Stimulated activated CD4-positive, alpha-beta T cell treated with anti-CD3 and anti-CD28 coated beads, Interleukin-12 subunit alpha, Interleukin-12 subunit beta, amount 100 ng/mL, for 48 hours (primary cell): ENCODE measurements at regions not wholly inside any gene's neighbourhood (a gene's known extent, or its start where the extent isn't known, plus 50 kb on each side); places are given as distances from the start of the nearest gene placed in this dataset.

Source experiments
- DNase-seq, 3 donors: peaks; one replicate each; pipeline ENCODE4 v3.0.0-alpha.2; 2020; ENCODE audit warnings: low read depth in 2 of 3, low spot score in 1 of 3

DNA sequence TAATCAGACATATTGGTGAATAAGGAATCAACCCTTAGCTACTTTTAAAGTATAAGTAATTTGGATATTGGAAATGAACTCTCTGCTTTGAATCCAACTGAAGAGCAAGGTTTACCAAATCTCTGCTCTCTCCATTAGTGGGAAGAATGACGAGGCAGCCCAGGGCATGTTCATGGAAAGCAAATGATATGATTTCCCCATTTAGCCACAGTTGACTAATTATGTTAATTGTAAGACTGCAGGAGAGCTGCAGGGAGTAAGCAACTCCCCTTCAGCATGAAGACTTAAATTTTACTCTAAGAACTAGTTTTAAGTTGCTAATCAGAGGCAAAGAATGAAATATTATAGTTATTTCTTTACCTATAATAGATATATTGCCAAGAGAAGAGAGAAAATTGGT is 194.3 kb upstream of the CD180 start:
- no peak for DNase-seq

DNA sequence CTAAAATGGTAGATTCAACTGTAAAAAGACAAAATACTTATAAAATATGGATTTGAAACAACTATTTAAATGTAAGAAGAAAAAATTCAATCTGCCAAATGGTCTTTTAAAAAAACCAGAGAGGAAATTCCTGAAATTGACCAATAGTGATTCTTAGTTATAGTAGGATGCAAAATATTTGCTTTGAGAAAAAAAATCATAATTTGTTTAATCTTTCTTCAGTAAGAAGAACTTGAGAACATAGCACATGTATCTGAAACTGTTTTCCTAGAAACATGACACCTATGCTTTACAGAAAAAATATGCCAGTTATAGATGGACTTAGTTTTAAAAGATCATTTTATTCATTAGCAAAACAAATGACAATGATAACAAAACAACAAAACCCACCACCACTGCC is 186.9 kb upstream of the CD180 start:
- DNase-seq = no peak

DNA sequence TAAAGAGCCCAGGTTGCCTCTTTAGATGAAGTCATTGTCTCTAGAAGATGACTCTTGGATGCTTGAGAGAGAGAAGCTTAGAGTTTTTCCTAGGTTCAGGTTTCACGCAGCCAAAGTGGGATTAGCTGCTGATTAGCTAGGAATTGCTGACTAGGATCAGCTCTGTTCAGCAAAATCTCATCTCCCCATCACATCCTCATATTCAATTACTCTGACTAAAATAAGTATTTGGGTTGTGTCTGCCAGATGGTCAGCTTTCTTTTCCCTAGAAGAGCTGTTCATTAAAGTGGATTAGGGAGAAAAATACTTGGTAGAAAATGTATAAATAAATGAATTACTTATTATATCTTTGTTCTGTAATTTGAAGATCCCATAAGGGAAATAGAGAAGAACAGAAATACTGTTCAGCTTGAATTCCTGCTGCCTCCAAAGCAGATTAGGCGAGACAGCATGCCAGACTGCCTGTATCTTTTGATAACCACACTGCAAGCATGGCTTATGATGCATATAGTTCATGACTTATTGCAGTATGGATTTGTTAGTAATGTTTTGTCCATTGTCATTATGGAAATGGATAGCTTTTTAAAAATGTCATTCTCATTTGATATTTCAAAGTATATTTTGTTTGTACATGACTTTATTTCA is 184.8 kb upstream of the CD180 start:
- DNase-seq = no peak

DNA sequence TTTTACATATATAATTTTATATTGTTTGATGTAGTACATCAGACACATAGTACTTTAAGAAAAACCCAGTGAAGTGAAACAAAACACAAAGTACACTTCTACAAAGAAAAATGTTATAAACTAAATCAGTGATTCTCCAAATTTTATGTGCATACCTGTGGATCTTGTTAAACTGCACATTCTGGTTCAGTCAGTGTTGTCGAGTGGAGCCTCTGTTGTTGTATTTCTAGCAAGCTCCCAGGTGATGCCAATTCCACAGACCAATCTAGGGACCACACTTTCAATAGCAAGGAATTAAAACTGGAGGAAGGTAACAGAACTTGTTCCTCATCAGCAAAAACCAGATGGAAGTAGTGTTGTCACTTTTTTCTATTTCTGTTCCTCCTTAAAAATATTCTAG is 183.8 kb upstream of the CD180 start:
- DNase-seq = no peak

DNA sequence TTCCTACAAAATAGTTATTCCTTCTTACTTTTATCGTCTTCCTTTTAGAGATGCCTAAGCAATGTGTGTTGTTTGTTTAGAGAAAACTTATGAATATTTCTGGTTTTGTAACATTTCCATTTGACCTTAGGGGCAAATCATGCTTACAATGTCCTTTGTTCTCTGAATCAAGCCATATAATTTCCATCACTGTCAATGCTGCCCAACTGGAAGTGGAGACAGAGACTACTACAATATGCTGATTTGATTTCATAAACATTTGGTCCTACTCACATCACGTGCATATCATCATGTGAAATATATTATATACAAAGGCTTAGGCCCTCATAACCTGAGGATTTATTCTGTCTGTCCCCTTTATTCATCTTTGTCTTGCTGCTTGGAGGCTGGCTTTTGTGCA is 183.2 kb upstream of the CD180 start:
- no peak for DNase-seq

DNA sequence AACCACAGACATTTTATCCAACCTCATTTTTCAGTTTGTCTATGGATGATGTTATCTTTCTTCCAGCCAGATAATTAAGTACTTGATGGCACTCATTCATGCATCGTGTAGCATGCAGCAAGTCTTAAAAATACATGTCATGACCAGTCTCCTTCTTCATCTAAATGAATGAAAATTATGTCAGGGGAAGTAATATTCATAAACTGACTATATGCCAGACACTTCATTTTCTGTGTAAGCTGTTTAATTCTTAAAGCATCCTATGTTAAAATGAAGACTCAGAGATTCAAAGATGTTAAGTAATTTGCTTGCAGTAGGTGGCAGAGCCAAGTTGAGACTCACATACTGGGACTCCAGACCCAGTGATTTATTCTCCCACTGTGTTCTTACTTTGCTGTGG is 181.7 kb upstream of the CD180 start:
- no peak for DNase-seq

DNA sequence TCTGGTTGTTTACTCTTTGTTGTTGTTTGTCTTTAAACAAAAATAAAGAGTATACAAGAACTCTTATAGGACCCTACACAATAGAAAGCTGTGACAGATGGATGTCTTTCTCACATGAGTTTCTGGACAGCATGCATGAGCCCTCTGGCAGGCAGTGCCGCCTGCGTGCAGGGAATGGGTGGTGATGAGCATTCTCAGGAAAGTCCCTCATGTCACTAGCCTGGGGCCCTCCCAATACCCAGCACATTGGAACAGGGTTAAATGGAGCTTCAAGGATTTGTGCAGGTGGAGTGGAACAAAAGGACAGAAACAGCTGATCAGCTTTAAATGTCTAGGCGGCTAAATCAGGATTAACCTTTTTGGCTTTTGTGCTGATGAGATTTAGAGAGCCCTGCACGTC is 181.0 kb upstream of the CD180 start:
- no peak for DNase-seq

DNA sequence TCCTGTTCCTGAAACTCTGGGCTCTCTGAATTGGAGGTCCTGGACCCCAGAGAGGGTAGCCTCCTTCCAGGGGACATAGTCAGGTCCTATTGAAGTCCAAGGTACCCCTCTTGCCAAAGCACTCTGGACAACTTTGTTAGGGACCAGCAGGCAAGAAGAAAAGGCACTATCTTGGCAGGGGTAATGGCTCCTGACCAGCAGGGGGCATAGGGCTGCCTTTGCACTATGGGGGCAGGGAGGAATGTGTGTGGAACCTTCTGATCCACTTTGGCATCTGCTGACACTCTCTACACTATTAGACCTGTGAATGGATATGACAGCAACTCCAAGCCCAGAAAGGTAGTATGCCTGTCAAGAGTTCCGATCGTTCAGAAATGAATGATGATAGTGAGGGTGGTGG is 179.0 kb upstream of the CD180 start:
- DNase-seq = peak in 1 of 3 donors; percentile 3

DNA sequence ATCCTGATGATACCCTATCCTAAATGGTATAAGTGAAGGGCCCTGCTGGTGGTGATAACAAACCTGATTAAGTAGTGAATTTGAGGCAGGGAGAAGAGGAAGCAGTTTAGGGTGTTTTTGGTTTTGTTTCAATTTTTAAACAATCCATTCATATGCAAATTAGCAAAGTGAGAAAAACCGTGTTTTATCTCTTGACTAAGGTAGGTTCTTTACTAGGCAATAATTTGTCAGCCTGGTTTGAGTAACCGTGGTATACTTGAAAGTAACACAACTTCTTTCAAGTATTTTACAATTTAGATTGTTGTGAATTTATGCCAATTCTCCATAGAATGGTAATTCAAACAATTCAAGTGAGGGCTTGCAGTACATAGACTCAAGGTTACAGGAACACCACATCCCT is 177.8 kb upstream of the CD180 start:
- DNase-seq = no peak

DNA sequence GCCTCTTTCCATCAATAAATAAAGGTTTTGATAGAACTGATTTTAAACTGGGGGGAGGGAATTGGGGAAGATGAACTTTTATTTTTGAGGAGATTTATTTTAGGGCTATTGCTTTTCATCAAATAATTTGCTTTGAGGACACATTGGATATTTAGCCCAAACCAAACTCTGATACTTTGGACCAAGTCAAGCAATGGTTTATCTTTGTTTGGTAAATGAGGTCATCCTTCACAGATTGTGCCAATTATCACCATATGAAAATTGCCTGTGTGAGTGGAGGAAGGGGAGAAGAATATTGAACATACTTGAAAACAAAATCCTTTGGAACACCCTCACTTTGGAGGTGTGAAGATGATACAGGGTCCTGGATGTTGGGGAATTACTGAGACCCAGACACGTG is 176.9 kb upstream of the CD180 start:
- no peak for DNase-seq

DNA sequence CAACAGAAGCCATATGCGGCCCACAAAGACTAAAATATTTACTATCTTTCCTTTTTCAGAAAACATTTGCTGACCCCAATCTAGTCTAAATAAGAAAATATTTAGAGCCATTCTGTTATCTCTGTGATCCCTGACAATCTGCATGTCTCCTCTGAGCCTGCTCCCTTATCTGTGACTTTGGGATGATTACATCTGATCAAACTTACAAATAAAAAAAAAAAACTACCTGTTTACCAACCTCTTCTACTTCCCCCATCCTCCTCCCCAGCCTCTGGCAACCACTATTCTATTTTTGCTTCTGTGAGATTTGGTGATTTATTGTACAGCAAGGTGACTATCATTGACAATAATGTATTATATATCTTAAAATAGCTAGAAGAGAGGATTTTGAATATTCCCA is 176.3 kb upstream of the CD180 start:
- no peak for DNase-seq

DNA sequence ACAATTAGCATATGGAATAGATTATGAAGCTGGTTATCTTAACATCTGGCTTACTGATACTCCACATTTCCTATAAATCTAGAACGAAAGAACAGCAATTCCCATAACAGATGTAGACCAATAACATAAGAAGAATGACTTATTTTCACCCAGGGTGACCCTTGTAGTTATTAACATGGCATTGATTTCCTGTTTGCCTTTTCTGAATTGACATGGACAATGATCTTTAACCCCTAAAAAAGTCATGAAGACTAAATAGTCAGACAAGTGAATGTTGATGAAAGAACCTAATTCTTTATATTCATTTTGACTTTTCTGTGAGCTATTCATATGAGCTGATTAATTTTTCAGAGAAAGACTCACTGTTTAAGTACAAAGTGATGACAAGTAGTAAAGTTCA is 175.3 kb upstream of the CD180 start:
- DNase-seq = no peak

DNA sequence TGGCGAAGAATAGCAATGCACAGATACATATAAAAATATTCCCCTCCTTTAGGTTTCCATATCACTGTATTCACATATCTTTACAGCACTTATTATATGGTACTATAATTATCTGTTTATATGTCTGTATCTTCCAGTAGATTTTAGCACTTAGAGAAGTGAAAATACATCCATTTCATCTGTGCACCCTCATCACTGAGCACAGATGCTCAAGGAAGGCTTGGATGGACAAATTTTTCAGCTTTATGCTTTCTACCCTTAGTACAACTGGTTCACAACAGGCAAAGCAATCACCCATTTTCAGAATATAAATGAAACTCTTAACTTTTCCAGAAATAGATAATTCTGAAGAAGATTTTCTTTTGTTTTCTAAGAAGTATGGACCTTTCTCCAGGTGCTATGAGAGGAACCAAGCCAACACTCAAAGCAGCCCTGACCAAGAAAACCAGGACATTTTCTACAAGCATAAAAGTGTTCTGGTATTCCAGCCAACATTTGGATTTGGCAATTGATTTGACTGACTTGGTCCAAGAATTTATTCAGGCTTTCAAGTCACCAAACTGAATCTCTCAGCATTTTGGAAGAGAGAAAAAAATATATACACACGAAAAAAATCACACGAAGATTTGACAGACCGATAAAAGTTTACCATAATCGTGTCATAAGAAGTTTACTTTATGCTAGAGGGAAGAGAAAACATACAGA is 170.2 kb upstream of the CD180 start:
- no peak for DNase-seq

DNA sequence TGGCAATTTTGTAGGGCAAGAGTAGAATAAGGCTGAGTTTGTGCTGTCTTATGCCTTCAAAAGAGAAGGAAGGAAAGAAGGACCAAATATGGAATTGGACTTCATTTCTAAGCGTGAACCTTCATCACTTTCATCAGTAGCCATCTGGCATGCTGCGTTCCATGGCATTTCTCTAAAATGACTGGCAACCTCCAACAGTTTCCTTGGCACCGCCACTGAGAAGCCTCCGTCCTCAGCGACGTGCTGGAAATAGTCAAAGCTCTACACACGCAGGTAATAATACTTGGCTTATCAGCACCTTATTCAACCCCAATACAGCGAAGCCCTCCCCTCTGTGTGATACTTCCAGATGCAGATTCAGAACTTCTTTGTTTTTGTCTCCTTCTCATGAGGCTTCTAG is 169.7 kb upstream of the CD180 start:
- no peak for DNase-seq

DNA sequence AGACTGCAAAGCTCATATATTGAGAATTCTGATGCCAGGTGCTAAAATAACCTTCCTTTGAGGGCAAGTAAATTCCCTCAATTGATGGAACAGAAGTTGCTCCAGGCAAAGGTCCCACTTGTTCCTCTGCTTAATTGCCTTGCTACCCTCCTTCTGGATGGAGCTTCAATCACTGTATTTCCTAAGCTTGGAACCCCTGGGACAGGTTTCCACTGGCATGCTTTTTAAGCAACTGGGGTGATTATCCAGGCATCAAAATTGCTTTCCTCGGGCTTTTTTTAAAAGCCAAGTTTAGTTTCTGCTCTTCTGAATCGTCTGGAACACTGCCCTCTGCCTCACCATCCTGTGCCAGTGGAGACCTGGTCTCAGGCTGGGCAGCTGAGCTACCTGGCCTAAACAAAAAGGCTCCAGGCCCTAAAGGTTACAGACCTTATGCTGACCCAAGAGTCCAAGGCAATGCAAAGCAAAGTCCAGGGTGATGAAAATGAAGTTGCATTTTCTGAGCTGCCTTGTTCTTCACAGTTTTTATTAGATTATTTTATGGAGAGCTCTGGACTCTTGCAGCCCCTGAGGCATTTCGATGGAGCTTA is 167.9 kb upstream of the CD180 start:
- DNase-seq = no peak

DNA sequence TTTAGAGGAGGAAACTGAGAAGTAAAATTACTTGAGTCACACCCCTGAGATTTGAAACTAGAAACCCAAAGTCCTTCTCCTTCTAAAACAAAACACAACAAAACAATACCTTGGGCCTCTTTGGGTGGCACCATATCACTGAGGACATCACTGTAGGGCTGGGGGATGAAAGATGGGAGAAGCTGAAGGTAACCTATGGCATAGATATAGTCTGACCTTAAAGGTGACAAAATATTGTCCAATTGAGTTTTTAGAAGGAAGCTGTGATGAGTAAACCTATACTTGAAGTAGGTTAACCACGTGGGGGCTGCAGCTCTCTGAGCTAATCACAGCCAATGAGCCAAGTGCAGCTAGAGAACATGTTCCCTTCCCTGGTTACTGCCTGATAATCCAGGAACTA is 167.4 kb upstream of the CD180 start:
- no peak for DNase-seq

DNA sequence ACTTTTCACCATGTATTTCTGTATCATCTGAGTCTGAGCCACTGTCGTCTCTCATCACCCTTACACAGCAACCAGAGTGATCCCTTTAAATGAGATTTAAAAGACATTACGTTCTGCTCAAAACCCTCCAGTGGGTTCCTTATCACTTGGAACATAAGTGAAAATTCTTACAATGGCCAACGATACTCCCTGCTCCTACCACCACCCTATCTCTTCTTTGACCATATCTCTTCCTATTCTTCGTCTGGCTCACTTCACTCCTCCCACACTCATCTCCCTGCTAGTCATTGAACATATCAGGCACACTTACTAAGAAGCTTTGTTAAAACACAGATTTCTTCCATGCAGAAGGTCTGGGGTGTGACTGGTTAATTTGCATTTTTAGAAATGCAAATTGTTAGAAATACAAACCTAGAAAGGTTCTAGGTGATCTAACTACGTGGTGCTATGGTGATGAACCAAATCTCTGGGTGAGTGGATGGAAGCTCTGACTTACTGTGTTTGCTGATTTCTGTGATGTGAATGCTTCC is 166.6 kb upstream of the CD180 start:
- no peak for DNase-seq

DNA sequence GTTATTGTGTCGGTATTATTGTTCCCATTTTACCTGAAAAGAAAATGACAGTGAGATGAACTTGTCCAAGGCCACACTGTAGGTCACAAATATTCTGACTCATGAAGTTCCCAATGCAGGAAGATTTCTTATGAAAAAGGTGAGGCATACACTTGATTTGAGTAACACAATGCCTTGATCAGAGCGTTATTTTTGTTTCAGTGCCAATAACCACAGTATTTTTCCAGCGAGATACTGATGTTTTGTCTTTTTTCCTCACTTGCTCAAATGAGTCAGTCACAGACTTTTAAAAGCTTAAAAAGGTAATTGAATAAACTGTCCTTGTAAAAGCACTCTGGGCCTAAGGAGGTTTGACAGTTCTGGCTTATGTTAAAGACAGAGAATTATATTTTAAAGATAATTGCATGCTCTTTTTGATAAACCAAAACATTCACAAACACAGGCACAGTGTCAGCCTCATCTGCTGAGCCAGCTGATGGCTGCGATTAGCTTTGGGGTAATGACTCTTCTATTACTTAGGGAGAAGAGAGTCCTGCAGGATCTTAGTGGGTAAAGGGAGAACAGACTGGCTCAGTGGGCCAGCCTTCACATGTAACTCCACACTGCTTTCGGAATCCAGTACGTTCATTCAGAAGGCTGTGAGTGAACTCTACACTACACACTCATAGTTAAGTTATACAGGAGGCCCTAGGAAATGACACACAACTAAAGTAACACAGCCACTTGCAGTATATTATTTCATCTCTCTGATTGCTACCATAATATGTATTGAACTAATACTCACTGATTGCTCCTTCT is 165.5 kb upstream of the CD180 start:
- no peak for DNase-seq

DNA sequence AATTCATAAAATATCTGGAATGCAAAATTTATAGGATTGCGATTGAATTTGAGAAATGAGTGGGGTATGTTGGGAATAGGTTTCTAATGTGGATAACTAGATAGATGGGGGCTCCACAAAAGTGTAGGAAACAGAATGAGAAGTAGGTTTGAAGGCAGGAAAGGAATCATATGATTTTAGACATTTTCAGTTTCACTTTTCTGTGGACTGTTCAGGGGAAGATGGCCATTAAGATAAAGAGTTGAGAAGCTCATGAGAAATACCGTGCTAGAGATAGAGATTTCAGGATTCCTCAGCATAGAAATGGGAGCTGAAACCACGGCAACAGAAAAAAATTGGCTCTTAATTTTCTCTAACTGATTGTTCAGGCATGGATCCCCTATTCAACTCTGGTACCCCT is 163.4 kb upstream of the CD180 start:
- DNase-seq = no peak

DNA sequence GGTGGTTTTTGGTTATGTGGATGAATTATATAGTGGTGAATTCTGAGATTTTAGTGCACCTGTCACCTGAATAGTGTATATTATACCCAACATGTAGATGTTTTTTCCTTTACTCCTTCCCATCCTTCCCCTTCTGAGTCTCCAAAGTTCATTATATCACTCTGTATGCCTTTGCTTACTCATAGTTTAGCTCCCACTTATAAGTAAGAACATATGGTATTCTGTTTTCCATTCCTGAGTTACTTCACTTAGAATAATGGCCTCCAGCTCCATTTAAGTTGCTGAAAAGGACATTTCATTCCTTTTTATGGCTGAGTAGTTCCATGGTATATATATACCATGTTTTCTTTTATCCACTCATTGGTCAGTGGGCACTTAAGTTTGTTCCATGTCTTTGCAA is 161.6 kb upstream of the CD180 start:
- DNase-seq = no peak

DNA sequence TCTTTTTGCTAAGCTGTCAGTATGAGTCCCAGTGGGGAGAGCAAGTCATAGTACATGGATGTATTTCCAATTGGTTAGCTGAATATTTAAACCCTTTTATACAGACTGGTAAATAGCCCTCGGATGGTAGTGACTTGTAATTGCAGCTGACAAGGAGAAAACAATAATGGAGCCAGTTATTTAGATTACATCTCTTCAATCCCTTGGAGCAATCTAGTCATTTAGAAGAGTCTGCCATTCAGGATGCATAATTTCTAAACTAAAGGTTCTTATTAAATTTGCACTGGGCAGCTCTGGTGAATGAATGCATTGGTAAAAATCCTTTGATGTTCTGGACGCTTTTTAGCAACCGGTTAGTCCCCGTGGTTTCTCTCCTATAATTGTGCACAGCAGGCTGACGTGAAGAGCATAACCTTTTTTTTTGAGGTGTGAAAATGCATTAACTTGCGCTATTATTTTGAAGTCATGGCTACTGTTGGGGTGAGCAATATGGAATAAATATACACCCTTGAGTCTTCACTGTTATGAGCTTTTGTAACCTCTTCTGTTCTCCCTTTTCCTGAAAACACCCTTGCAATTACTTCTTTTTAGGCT is 158.6 kb upstream of the CD180 start:
- no peak for DNase-seq
